Lung (tissue), 11 donors: ENCODE measurements at regions not wholly inside any gene's neighbourhood (a gene's known extent, or its start where the extent isn't known, plus 50 kb on each side); places are given as distances from the start of the nearest gene placed in this dataset.
A peak's percentile ranks its signal among the peaks of the same experiment; 100 is the strongest.

ENCODE experiments used
- ATAC-seq: fragments of 200-7000 bp; cut with Tn5 transposase; one replicate; pipeline ENCODE4 v1.9.1; 2020; ENCODE audit warnings: moderate number of reproducible peaks; ENCODE audit not compliant: insufficient read depth, low FRiP score
- DNase-seq, 3 donors: peaks; one replicate each; pipeline ENCODE4 v3.0.0-alpha.2; 2013 to 2017
- H3K27ac ChIP-seq, 2 donors: one replicate each; pipeline ENCODE4 v1.5.1; 2013; ENCODE audit warnings: mild to moderate bottlenecking in 2 of 2, moderate library complexity in 2 of 2, control low read depth in 1 of 2, inconsistent platforms in 1 of 2, low read depth in 1 of 2, low read length in 1 of 2
- H3K27me3 ChIP-seq, 3 donors: one replicate each; pipeline ENCODE4 v1.5.1; 2013; ENCODE audit warnings: low read length in 2 of 3; ENCODE audit not compliant: control insufficient read depth in 3 of 3, insufficient read depth in 3 of 3
- H3K36me3 ChIP-seq, 4 donors: one replicate each; pipeline ENCODE4 v1.5.1; 2013; ENCODE audit warnings: low read length in 4 of 4, mild to moderate bottlenecking in 1 of 4, moderate library complexity in 1 of 4; ENCODE audit not compliant: control insufficient read depth in 4 of 4, insufficient read depth in 4 of 4
- H3K4me1 ChIP-seq, 5 donors: one replicate each; pipeline ENCODE4 v1.5.1; 2013; ENCODE audit warnings: low read length in 5 of 5, mild to moderate bottlenecking in 2 of 5, moderate library complexity in 1 of 5; ENCODE audit not compliant: control insufficient read depth in 5 of 5, insufficient read depth in 5 of 5
- H3K4me3 ChIP-seq: one replicate; pipeline ENCODE4 v1.5.1; 2013; ENCODE audit warnings: mild to moderate bottlenecking, control low read depth, moderate library complexity
- H3K9ac ChIP-seq, 2 donors: one replicate each; pipeline ENCODE4 v1.5.1; 2013; ENCODE audit warnings: low read length in 2 of 2, control low read depth in 1 of 2; ENCODE audit not compliant: insufficient read depth in 1 of 2
- H3K9me3 ChIP-seq, 4 donors: one replicate each; pipeline ENCODE4 v1.5.1; 2013; ENCODE audit warnings: low read length in 3 of 4, mild to moderate bottlenecking in 1 of 4, moderate library complexity in 1 of 4; ENCODE audit not compliant: control insufficient read depth in 4 of 4, insufficient read depth in 3 of 4
- CTCF ChIP-seq: IDR thresholded peaks from 2 replicates; pipeline ENCODE4 v1.5.1; 2012; ENCODE audit warnings: mild to moderate bottlenecking; ENCODE audit errors: control extremely low read depth, extremely low read depth
- WGBS, 2 donors: extraction: QIAGEN DNeasy Blood & Tissue Kit; methylation state at CpG; one replicate each; pipeline ENCODE4 v1.1.7; 2013; 5-methylcytosine and 5-hydroxymethylcytosine counted together
- donor health status: control.
- donor health status: control.
- donor health status: Bipolar disorder and iron deficiency.
- donor health status: healthy.
- donor health status: DM: yes; HTN: yes; CAD: no.

GRCh38 chr9:84054341-84055010, 73.9 kb downstream of the RMI1 start:
- Histone ChIP-seq H3K27me3 (no peaks in the 10 kb centered on the region), H3K4me1 (no peaks in the 10 kb centered on the region), H3K9me3 (no peaks in the 10 kb centered on the region), H3K36me3 (no peaks in the 10 kb centered on the region), H3K27ac (no peak overlapping the region), H3K4me3 (no peak overlapping the region), H3K9ac (no peak overlapping the region)
- ATAC-seq, result no peak
- peak in 1 of 3 donors; percentile 4 for DNase-seq
- 65 to 75% methylated on average over 7 of the region's 7 CpGs for WGBS, 2 donors
- no peak for TF ChIP-seq CTCF

- H3K36me3 ChIP-seq, result no peaks in the 10 kb centered on the region
- TF ChIP-seq CTCF, result no peak
- H3K27ac ChIP-seq, result no peak overlapping the region
- no peak for DNase-seq
- H3K4me3 ChIP-seq, result no peak overlapping the region
- H3K9me3 ChIP-seq, result no peaks in the 10 kb centered on the region
- H3K9ac ChIP-seq, result no peak overlapping the region
- WGBS, 2 donors, result 88 to 95% methylated on average over 4 of the region's 4 CpGs
- H3K4me1 ChIP-seq, result peaks cover 0 to 9% (median 0%) of the 10 kb centered on the region in 5 donors
- no peaks in the 10 kb centered on the region for H3K27me3 ChIP-seq
- no peak for ATAC-seq
Observed at GRCh38 chr9:84057662-84058061, 77.1 kb downstream of the RMI1 start.

DNA sequence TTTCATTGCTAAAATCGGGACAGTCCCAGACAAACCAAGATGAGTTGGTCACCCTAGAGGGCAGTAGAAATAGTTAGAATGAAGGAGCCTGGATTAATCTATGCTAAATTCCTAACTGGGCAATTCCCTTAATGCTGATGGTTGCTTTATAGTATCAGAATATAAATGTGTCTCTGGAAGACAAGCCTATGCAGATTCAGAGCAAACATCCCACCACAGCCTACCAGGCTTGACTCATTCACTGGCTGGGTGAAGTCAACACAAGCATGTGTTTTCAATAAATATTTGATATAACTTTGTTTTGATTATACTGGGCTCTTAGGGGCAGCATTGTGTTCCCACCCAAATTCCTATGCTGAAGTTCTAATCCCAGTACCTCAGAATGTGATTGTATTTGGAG, 79.3 kb downstream of the RMI1 start:
- Histone ChIP-seq H3K27me3 (no peaks in the 10 kb centered on the region), H3K9me3 (no peaks in the 10 kb centered on the region), H3K9ac (no peak overlapping the region), H3K36me3 (no peaks in the 10 kb centered on the region), H3K4me1 (peaks cover 0 to 12% (median 0%) of the 10 kb centered on the region in 5 donors), H3K27ac (no peak overlapping the region), H3K4me3 (no peak overlapping the region)
- 91 to 93% methylated on average over 1 of the region's 1 CpG for WGBS, 2 donors
- no peak for DNase-seq
- no peak for ATAC-seq
- no peak for TF ChIP-seq CTCF

- Histone ChIP-seq H3K4me1 (peaks cover 0 to 12% (median 0%) of the 10 kb centered on the region in 5 donors), H3K9ac (no peak overlapping the region), H3K9me3 (no peaks in the 10 kb centered on the region), H3K27me3 (no peaks in the 10 kb centered on the region), H3K36me3 (no peaks in the 10 kb centered on the region), H3K27ac (peak overlapping the region in 1 of 2 donors; percentile 63), H3K4me3 (no peak overlapping the region)
- ATAC-seq, result no peak
- no peak for DNase-seq
- TF ChIP-seq CTCF, result no peak
- WGBS, 2 donors, result 55 to 66% methylated on average over 5 of the region's 5 CpGs
Observed at GRCh38 chr9:84061613-84062193, 81.1 kb downstream of the RMI1 start.
